SK-N-SH (cell line): ENCODE measurements at regions not wholly inside any gene's neighbourhood (a gene's known extent, or its start where the extent isn't known, plus 50 kb on each side); places are given as distances from the start of the nearest gene placed in this dataset.

ENCODE experiments used
- CTCF ChIA-PET: fragments of 300-600, 350-600 bp; formaldehyde crosslinking; extraction: SDS; loops from one replicate; lab custom pipeline; 2021; lab: Yijun Ruan, JAX
- POLR2A ChIA-PET: fragments of 350-600 bp; sonication (Branson Sonifier 250); formaldehyde crosslinking; extraction: SDS; loops from one replicate; lab custom pipeline; 2020; ENCODE audit warnings: antibody characterized with exemption, inconsistent platforms; lab: Yijun Ruan, JAX
- DNase-seq: peaks from one replicate; pipeline ENCODE4 v3.0.0; 2012
- H2AFZ ChIP-seq: fragments of 200-600 bp; sonication (generic); 2 replicates; pipeline ENCODE4 v1.8.1; 2016; ENCODE audit warnings: antibody characterized with exemption, mild to moderate bottlenecking, low read depth
- H3F3A ChIP-seq: fragments of 200-600 bp; sonication (generic); replicated peaks from 2 replicates; pipeline ENCODE3; 2016; ENCODE audit warnings: antibody characterized with exemption, mild to moderate bottlenecking; ENCODE audit not compliant: insufficient read depth
- H3K27ac ChIP-seq, 2 experiments: fragments of 200-500 bp in 1 of 2; fragments of 200-600 bp in 1 of 2; sonication (Bioruptor generic) in 1 of 2; sonication (generic), shearing (Covaris generic) in 1 of 2; 2 replicates each; pipeline versions ENCODE4 v1.5.1 to v1.6.1; 2014 to 2016; ENCODE audit warnings: low read depth in 2 of 2, inconsistent platforms in 1 of 2, low read length in 1 of 2, mild to moderate bottlenecking in 1 of 2, mixed read lengths in 1 of 2
- H3K27me3 ChIP-seq: fragments of 200-600 bp; sonication (generic), shearing (Covaris generic); 2 replicates; pipeline ENCODE4 v1.6.1; 2016; ENCODE audit warnings: mixed run types; ENCODE audit not compliant: insufficient read depth
- H3K36me3 ChIP-seq, 2 experiments: fragments of 200-500 bp in 1 of 2; fragments of 200-600 bp in 1 of 2; sonication (Bioruptor generic) in 1 of 2; sonication (generic) in 1 of 2; replicated peaks in 1 of 2; 2 replicates each; pipeline versions ENCODE3 to v1.5.1; 2014 to 2016; ENCODE audit warnings: low read length in 1 of 2, mild to moderate bottlenecking in 1 of 2; ENCODE audit not compliant: insufficient read depth in 2 of 2, control insufficient read depth in 1 of 2
- H3K4me1 ChIP-seq, 2 experiments: fragments of 200-500 bp in 1 of 2; fragments of 200-600 bp in 1 of 2; sonication (Bioruptor generic) in 1 of 2; sonication (generic), shearing (Covaris generic) in 1 of 2; 2 replicates each; pipeline versions ENCODE4 v1.5.1 to v1.6.1; 2014 to 2016; ENCODE audit warnings: low read depth in 1 of 2, low read length in 1 of 2, mixed run types in 1 of 2; ENCODE audit not compliant: insufficient read depth in 2 of 2, control insufficient read depth in 1 of 2
- H3K4me2 ChIP-seq: fragments of 200-600 bp; sonication (generic), shearing (Covaris generic); 2 replicates; pipeline ENCODE4 v1.6.1; 2017; ENCODE audit warnings: mixed run types
- H3K4me3 ChIP-seq, 2 experiments: fragments of 200-500 bp in 1 of 2; fragments of 200-600 bp in 1 of 2; sonication (Bioruptor generic) in 1 of 2; sonication (generic), shearing (Covaris generic) in 1 of 2; 2 replicates each; pipeline versions ENCODE4 v1.5.1 to v1.8.1; 2014 to 2016; ENCODE audit warnings: low read depth in 2 of 2, inconsistent platforms in 1 of 2, low read length in 1 of 2, mild to moderate bottlenecking in 1 of 2, mixed read lengths in 1 of 2, moderate library complexity in 1 of 2
- H3K79me2 ChIP-seq: fragments of 200-600 bp; sonication (generic); 2 replicates; pipeline ENCODE4 v1.8.1; 2017; ENCODE audit warnings: mild to moderate bottlenecking; ENCODE audit not compliant: insufficient read depth
- H3K9ac ChIP-seq: fragments of 200-600 bp; sonication (generic); 2 replicates; pipeline ENCODE4 v1.6.1; 2017; ENCODE audit warnings: mixed run types
- H3K9me2 ChIP-seq: fragments of 200-600 bp; sonication (generic); 2 replicates; pipeline ENCODE4 v1.6.1; 2017; ENCODE audit warnings: mixed run types
- H3K9me3 ChIP-seq: fragments of 200-600 bp; sonication (generic); 2 replicates; pipeline ENCODE4 v1.6.1; 2017; ENCODE audit warnings: mixed run types, mild to moderate bottlenecking, moderate library complexity
- H4K20me1 ChIP-seq: fragments of 200-600 bp; sonication (generic); 2 replicates; pipeline ENCODE4 v1.6.1; 2017; ENCODE audit warnings: mild to moderate bottlenecking, mixed run types; ENCODE audit not compliant: insufficient read depth
- CHD2 ChIP-seq: fragments of 150-350 bp; IDR thresholded peaks from 2 replicates; pipeline ENCODE4 v1.6.1; 2018; ENCODE audit warnings: low read length; ENCODE audit not compliant: partially characterized antibody
- CTCF ChIP-seq: fragments of 200-600 bp; sonication (generic); IDR thresholded peaks from 2 replicates; pipeline ENCODE4 v1.6.1; 2017; ENCODE audit warnings: antibody characterized with exemption, mild to moderate bottlenecking, moderate library complexity
- ELF1 ChIP-seq: IDR thresholded peaks from 2 replicates; pipeline ENCODE4 v1.4.0; 2012
- EP300 ChIP-seq, 2 experiments: IDR thresholded peaks; 2 replicates each; pipeline versions ENCODE4 v1.4.0 to v1.6.1; 2012; ENCODE audit warnings: borderline replicate concordance in 1 of 2, low read depth in 1 of 2, low read length in 1 of 2
- FOSL2 ChIP-seq: IDR thresholded peaks from 2 replicates; pipeline ENCODE4 v1.4.0; 2012; ENCODE audit warnings: low read depth, mild to moderate bottlenecking, moderate library complexity, borderline replicate concordance
- FOXM1 ChIP-seq: IDR thresholded peaks from 2 replicates; pipeline ENCODE4 v1.4.0; 2012; ENCODE audit warnings: low read depth, mild to moderate bottlenecking
- MEF2A ChIP-seq: IDR thresholded peaks from 2 replicates; pipeline ENCODE4 v1.4.0; 2012; ENCODE audit warnings: low read depth, borderline replicate concordance
- MXI1 ChIP-seq: IDR thresholded peaks from 2 replicates; pipeline ENCODE4 v1.6.1; 2012; ENCODE audit warnings: mild to moderate bottlenecking, low read depth, low read length, improper control_type of control experiment
- RAD21 ChIP-seq: IDR thresholded peaks from 2 replicates; pipeline ENCODE4 v1.6.1; 2012; ENCODE audit warnings: mild to moderate bottlenecking, low read length
- RCOR1 ChIP-seq: fragments of 150-350 bp; IDR thresholded peaks from 2 replicates; pipeline ENCODE4 v1.6.1; 2017; ENCODE audit warnings: antibody characterized with exemption, low read length
- REST ChIP-seq: IDR thresholded peaks from 2 replicates; pipeline ENCODE4 v1.6.1; 2012; ENCODE audit warnings: mild to moderate bottlenecking, low read depth, low read length, moderate library complexity
- RFX5 ChIP-seq: IDR thresholded peaks from 2 replicates; pipeline ENCODE4 v1.6.1; 2012; ENCODE audit warnings: mild to moderate bottlenecking, improper control_type of control experiment, low read length
- RXRA ChIP-seq: IDR thresholded peaks from 2 replicates; pipeline ENCODE4 v1.4.0; 2012; ENCODE audit warnings: low read depth, mild to moderate bottlenecking, borderline replicate concordance
- SMC3 ChIP-seq: IDR thresholded peaks from 2 replicates; pipeline ENCODE4 v1.6.1; 2012; ENCODE audit warnings: low read depth, low read length, improper control_type of control experiment
- WGBS: methylation state at CpG from one replicate; pipeline ENCODE4 v1.1.6; 2017; ENCODE audit warnings: low lambda C conversion rate; 5-methylcytosine and 5-hydroxymethylcytosine counted together
- TF ChIP-seq, protein P1 (sequence below): IDR thresholded peaks from 2 replicates; pipeline ENCODE4 v1.4.0; 2012; ENCODE audit warnings: low read depth, borderline replicate concordance
- TF ChIP-seq, protein P2 (sequence below): IDR thresholded peaks from 2 replicates; pipeline ENCODE4 v1.4.0; 2012; ENCODE audit warnings: low read depth
- TF ChIP-seq, protein P3 (sequence below): fragments of 150-350 bp; IDR thresholded peaks from 2 replicates; pipeline ENCODE4 v1.6.1; 2016; ENCODE audit warnings: mild to moderate bottlenecking, low read depth, low read length

- TF ChIP-seq REST (no peak), FOXM1 (no peak)
Observed at GRCh38 chr12:125579916-125580315, 514.7 kb downstream of the AACS start (continued).

- Histone ChIP-seq H3K79me2 (no peaks in the 10 kb centered on the region), H3K27me3 (no peaks in the 10 kb centered on the region), H3K36me3 (no peaks in the 10 kb centered on the region), H3K9me2 (no peaks in the 10 kb centered on the region), H3K4me3 (no peak overlapping the region)
- DNase-seq = no peak
- TF ChIP-seq, protein P1, sequence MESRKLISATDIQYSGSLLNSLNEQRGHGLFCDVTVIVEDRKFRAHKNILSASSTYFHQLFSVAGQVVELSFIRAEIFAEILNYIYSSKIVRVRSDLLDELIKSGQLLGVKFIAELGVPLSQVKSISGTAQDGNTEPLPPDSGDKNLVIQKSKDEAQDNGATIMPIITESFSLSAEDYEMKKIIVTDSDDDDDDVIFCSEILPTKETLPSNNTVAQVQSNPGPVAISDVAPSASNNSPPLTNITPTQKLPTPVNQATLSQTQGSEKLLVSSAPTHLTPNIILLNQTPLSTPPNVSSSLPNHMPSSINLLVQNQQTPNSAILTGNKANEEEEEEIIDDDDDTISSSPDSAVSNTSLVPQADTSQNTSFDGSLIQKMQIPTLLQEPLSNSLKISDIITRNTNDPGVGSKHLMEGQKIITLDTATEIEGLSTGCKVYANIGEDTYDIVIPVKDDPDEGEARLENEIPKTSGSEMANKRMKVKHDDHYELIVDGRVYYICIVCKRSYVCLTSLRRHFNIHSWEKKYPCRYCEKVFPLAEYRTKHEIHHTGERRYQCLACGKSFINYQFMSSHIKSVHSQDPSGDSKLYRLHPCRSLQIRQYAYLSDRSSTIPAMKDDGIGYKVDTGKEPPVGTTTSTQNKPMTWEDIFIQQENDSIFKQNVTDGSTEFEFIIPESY = no peak
- TF ChIP-seq RFX5 (no peak), SMC3 (no peak), RXRA (no peak), RCOR1 (no peak), RAD21 (no peak), MEF2A (no peak), REST (no peak), ELF1 (no peak), CHD2 (no peak), MXI1 (no peak), FOSL2 (no peak), EP300 (IDR thresholded peaks at IDR 0.05; ENCODE audit: borderline replicate concordance in 1 of 2, low read depth in 1 of 2, low read length in 1 of 2) (no peak), CTCF (no peak)
- TF ChIP-seq, protein P2, sequence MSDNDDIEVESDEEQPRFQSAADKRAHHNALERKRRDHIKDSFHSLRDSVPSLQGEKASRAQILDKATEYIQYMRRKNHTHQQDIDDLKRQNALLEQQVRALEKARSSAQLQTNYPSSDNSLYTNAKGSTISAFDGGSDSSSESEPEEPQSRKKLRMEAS = no peak
- TF ChIP-seq, protein P3, sequence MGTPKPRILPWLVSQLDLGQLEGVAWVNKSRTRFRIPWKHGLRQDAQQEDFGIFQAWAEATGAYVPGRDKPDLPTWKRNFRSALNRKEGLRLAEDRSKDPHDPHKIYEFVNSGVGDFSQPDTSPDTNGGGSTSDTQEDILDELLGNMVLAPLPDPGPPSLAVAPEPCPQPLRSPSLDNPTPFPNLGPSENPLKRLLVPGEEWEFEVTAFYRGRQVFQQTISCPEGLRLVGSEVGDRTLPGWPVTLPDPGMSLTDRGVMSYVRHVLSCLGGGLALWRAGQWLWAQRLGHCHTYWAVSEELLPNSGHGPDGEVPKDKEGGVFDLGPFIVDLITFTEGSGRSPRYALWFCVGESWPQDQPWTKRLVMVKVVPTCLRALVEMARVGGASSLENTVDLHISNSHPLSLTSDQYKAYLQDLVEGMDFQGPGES = no peak
- TF ChIP-seq, all 33 proteins: peak for 0
- Histone ChIP-seq H3K9ac (no peak overlapping the region), H4K20me1 (no peaks in the 10 kb centered on the region), H3F3A (no peaks in the 10 kb centered on the region), H3K9me3 (peaks cover under 1% of the 10 kb centered on the region), H3K27ac (no peak overlapping the region), H3K4me1 (no peaks in the 10 kb centered on the region), H2AFZ (no peak overlapping the region), H3K4me2 (no peak overlapping the region)
- ChIA-PET POLR2A (no interaction called here), CTCF (interaction anchor here (1.2 kb wide), 1 partner anchor 9 kb away, joined by 4 read pairs; no protein-coding TSS in a partner anchor)
- WGBS = 0% methylated on average over 3 of the region's 3 CpGs
Observed at GRCh38 chr12:125583071-125583470, 517.8 kb downstream of the AACS start.
